Astrocyte (in vitro differentiated cells and primary cell): ENCODE measurements at regions not wholly inside any gene's neighbourhood (a gene's known extent, or its start where the extent isn't known, plus 50 kb on each side); places are given as distances from the start of the nearest gene placed in this dataset.

ENCODE experiments used
- DNase-seq: peaks from one replicate; pipeline ENCODE4 v3.0.0-alpha.2; 2010; ENCODE audit warnings: low read depth
- FAIRE-seq: peaks from 2 replicates; lab custom pipeline; 2011; peaks lifted over from hg19 to GRCh38; lab: Jason Lieb, UNC
- H2AFZ ChIP-seq: 2 replicates; pipeline ENCODE4 v1.6.0; 2012; ENCODE audit warnings: low read depth, low read length, inconsistent platforms
- H3K27ac ChIP-seq: 2 replicates; pipeline ENCODE4 v1.5.1; 2011; ENCODE audit warnings: low read depth, low read length, inconsistent platforms
- H3K27me3 ChIP-seq: 2 replicates; pipeline ENCODE4 v1.6.0; 2011; ENCODE audit warnings: low read length, inconsistent platforms; ENCODE audit not compliant: insufficient read depth
- H3K36me3 ChIP-seq: 2 replicates; pipeline ENCODE4 v1.5.1; 2011; ENCODE audit warnings: low read length, inconsistent platforms; ENCODE audit not compliant: insufficient read depth
- H3K4me1 ChIP-seq: 2 replicates; pipeline ENCODE4 v1.5.1; 2011; ENCODE audit warnings: low read length, inconsistent platforms; ENCODE audit not compliant: insufficient read depth
- H3K4me2 ChIP-seq: 2 replicates; pipeline ENCODE4 v1.6.0; 2012; ENCODE audit warnings: low read length, inconsistent platforms
- H3K4me3 ChIP-seq: 2 replicates; pipeline ENCODE4 v1.5.1; 2011; ENCODE audit warnings: low read depth, mild to moderate bottlenecking, low read length, inconsistent platforms; ENCODE audit not compliant: insufficient read depth
- H3K79me2 ChIP-seq: 2 replicates; pipeline ENCODE4 v1.6.0; 2012; ENCODE audit warnings: mild to moderate bottlenecking, low read length, inconsistent platforms; ENCODE audit not compliant: insufficient read depth
- H3K9ac ChIP-seq: 2 replicates; pipeline ENCODE4 v1.6.0; 2012; ENCODE audit warnings: mild to moderate bottlenecking, low read length, inconsistent platforms
- H3K9me3 ChIP-seq: 2 replicates; pipeline ENCODE4 v1.5.1; 2012; ENCODE audit warnings: low read depth, mild to moderate bottlenecking, low read length, inconsistent platforms; ENCODE audit not compliant: insufficient read depth
- H4K20me1 ChIP-seq: 2 replicates; pipeline ENCODE4 v1.6.0; 2012; ENCODE audit warnings: low read length, inconsistent platforms; ENCODE audit not compliant: insufficient read depth
- H3K27ac Mint-ChIP-seq: one replicate; pipeline ENCODE4 v1.8.0; 2021; ENCODE audit warnings: mild to moderate bottlenecking, mixed read lengths; ENCODE audit not compliant: unreplicated experiment
- H3K27me3 Mint-ChIP-seq: one replicate; pipeline ENCODE4 v1.8.0; 2021; ENCODE audit warnings: low read depth, mixed read lengths; ENCODE audit not compliant: unreplicated experiment
- H3K36me3 Mint-ChIP-seq: one replicate; pipeline ENCODE4 v1.8.0; 2021; ENCODE audit warnings: low read depth, mixed read lengths; ENCODE audit not compliant: unreplicated experiment
- H3K4me1 Mint-ChIP-seq: one replicate; pipeline ENCODE4 v1.8.0; 2021; ENCODE audit warnings: low read depth, mixed read lengths; ENCODE audit not compliant: unreplicated experiment
- H3K4me3 Mint-ChIP-seq: one replicate; pipeline ENCODE4 v1.8.0; 2021; ENCODE audit warnings: mild to moderate bottlenecking, moderate library complexity, mixed read lengths; ENCODE audit not compliant: unreplicated experiment
- H3K9me3 Mint-ChIP-seq: one replicate; pipeline ENCODE4 v1.8.0; 2021; ENCODE audit warnings: mild to moderate bottlenecking, mixed read lengths; ENCODE audit not compliant: unreplicated experiment
- EZH2 ChIP-seq: IDR thresholded peaks from 2 replicates; pipeline ENCODE4 v1.6.1; 2012; ENCODE audit warnings: mild to moderate bottlenecking, low read length, inconsistent platforms; ENCODE audit not compliant: insufficient read depth
- TF ChIP-seq, protein P1 (sequence below): IDR thresholded peaks from 2 replicates; pipeline ENCODE4 v1.5.1; 2011; ENCODE audit warnings: low read depth, mild to moderate bottlenecking, inconsistent platforms, low read length, moderate library complexity; ENCODE audit not compliant: insufficient read depth

DNA sequence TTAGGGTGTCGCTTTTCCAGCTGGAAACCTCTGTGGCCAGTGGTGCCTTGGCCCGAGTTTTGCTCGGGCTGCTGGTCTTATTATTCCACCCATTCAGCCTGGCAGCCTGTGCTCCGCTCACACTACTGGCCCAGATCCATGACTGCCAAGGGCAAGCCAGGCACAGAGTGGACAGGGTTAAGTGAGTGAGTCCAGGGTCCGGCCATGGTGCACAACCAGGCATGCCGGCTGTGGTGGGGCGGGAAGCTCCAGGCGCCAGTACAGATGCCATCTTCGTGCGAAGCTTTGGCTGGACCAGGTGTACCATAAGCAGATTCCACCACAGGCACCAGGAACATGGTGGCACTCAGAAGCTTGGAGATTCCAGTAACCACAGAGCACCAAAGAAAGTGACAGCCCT is 580.2 kb upstream of the FAM174A start:
- H3K4me1 ChIP-seq: no peaks in the 10 kb centered on the region
- H3K27me3 Mint-ChIP-seq: peaks cover 2% of the 10 kb centered on the region
- no peak for TF ChIP-seq EZH2
- TF ChIP-seq, protein P1, sequence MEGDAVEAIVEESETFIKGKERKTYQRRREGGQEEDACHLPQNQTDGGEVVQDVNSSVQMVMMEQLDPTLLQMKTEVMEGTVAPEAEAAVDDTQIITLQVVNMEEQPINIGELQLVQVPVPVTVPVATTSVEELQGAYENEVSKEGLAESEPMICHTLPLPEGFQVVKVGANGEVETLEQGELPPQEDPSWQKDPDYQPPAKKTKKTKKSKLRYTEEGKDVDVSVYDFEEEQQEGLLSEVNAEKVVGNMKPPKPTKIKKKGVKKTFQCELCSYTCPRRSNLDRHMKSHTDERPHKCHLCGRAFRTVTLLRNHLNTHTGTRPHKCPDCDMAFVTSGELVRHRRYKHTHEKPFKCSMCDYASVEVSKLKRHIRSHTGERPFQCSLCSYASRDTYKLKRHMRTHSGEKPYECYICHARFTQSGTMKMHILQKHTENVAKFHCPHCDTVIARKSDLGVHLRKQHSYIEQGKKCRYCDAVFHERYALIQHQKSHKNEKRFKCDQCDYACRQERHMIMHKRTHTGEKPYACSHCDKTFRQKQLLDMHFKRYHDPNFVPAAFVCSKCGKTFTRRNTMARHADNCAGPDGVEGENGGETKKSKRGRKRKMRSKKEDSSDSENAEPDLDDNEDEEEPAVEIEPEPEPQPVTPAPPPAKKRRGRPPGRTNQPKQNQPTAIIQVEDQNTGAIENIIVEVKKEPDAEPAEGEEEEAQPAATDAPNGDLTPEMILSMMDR: no peak

DNA sequence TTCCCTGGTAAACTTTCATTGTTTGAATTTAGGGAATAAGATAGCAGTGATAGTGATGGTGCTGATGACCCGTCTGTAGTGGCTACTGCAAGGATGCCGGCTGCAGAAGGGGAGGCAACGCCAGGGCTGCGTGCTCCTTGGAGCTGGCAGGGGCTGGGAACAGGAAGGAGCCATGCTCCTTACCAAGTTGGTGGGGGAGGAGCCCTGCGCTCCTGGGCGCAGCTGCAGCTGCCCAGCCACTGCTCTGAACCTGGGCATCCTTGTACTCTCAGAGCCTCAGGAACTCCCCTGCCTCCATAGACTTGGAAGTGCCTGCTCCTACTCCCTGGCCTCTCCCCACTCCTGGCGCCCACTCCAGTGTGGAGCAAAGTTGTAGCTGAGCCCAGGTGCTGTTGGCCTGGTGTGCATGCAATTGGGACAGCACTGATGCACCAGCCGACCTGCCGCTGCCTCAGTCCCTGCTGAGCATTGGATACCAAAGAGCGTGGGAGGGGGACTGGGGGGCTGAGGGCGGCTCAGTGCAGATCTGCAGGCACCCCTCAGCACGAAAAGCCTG is 585.1 kb upstream of the FAM174A start:
- Histone ChIP-seq H3K36me3 (no peaks in the 10 kb centered on the region), H3K27ac (no peak overlapping the region), H2AFZ (no peak overlapping the region), H3K4me3 (no peak overlapping the region), H3K9ac (no peak overlapping the region), H3K79me2 (no peaks in the 10 kb centered on the region), H3K4me2 (no peak overlapping the region), H4K20me1 (no peaks in the 10 kb centered on the region), H3K4me1 (no peaks in the 10 kb centered on the region), H3K27me3 (no peaks in the 10 kb centered on the region), H3K9me3 (no peaks in the 10 kb centered on the region)
- no peak for FAIRE-seq
- no peak overlapping the region for H3K27ac Mint-ChIP-seq
- no peak overlapping the region for H3K4me3 Mint-ChIP-seq
- no peaks in the 10 kb centered on the region for H3K9me3 Mint-ChIP-seq
- no peaks in the 10 kb centered on the region for H3K36me3 Mint-ChIP-seq
- TF ChIP-seq, protein P1: no peak
- H3K27me3 Mint-ChIP-seq: peaks cover 2% of the 10 kb centered on the region
- no peaks in the 10 kb centered on the region for H3K4me1 Mint-ChIP-seq
- no peak for DNase-seq

More for the DNA sequence above, 580.2 kb upstream of the FAM174A start:
- no peaks in the 10 kb centered on the region for H3K36me3 Mint-ChIP-seq
- H3K4me3 ChIP-seq: no peak overlapping the region
- H2AFZ ChIP-seq: no peak overlapping the region
- H3K27ac ChIP-seq: no peak overlapping the region
- H3K4me3 Mint-ChIP-seq: no peak overlapping the region
- no peak overlapping the region for H3K4me2 ChIP-seq
- H3K79me2 ChIP-seq: no peaks in the 10 kb centered on the region
- no peaks in the 10 kb centered on the region for H3K27me3 ChIP-seq
- H3K36me3 ChIP-seq: no peaks in the 10 kb centered on the region
- H3K27ac Mint-ChIP-seq: no peak overlapping the region
- FAIRE-seq (no peak), DNase-seq (no peak)
- no peaks in the 10 kb centered on the region for H3K4me1 Mint-ChIP-seq
- no peaks in the 10 kb centered on the region for H3K9me3 ChIP-seq
- H4K20me1 ChIP-seq: no peaks in the 10 kb centered on the region
- peaks cover 3% of the 10 kb centered on the region for H3K9me3 Mint-ChIP-seq
- no peak overlapping the region for H3K9ac ChIP-seq

DNA sequence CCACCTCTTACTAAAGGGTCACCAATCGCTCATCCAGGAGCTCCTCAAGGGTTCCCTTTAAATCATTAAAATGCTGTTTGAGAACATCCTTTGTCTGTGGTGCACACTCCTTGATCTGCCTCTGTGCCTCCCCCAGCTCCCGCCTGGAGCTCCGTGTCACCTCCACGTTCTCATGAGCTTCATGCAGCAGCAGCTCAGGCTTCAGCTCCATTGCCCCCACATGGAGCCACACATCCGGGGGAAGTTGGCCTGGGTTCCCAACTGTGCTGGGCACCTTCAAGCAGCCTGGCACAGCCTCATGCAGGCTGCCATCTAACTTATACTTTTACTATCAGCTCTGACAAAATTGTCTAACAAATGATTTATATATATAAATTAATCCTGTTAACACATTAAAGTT is 585.8 kb upstream of the FAM174A start:
- Mint-ChIP-seq H3K27me3 (peaks cover 2% of the 10 kb centered on the region), H3K36me3 (no peaks in the 10 kb centered on the region), H3K4me1 (no peaks in the 10 kb centered on the region), H3K9me3 (no peaks in the 10 kb centered on the region), H3K4me3 (no peak overlapping the region), H3K27ac (no peak overlapping the region)
- Histone ChIP-seq H3K9ac (no peak overlapping the region), H2AFZ (no peak overlapping the region), H4K20me1 (no peaks in the 10 kb centered on the region), H3K4me3 (no peak overlapping the region), H3K36me3 (no peaks in the 10 kb centered on the region), H3K4me1 (no peaks in the 10 kb centered on the region), H3K9me3 (no peaks in the 10 kb centered on the region), H3K27ac (no peak overlapping the region), H3K4me2 (no peak overlapping the region), H3K27me3 (no peaks in the 10 kb centered on the region), H3K79me2 (no peaks in the 10 kb centered on the region)
- FAIRE-seq (no peak), DNase-seq (no peak)
- no peak for TF ChIP-seq EZH2
- TF ChIP-seq, protein P1: no peak
